Thyroid gland (tissue), 4 donors: ENCODE measurements at regions not wholly inside any gene's neighbourhood (a gene's known extent, or its start where the extent isn't known, plus 50 kb on each side); places are given as distances from the start of the nearest gene placed in this dataset.

ENCODE experiments used
- CTCF ChIP-seq, 6 experiments: fragments of 200-600 bp in 3 of 6; fragments of 450-650 bp in 3 of 6; sonication (generic) in 3 of 6; IDR thresholded peaks; one replicate each; pipeline ENCODE4 v1.5.1; 2016 to 2019; ENCODE audit warnings: antibody characterized with exemption in 6 of 6, mild to moderate bottlenecking in 2 of 6, inconsistent platforms in 1 of 6, moderate library complexity in 1 of 6
- POLR2A ChIP-seq, 2 donors: fragments of 450-650 bp; IDR thresholded peaks; one replicate each; pipeline ENCODE4 v1.6.1; 2017; ENCODE audit warnings: antibody characterized with exemption in 2 of 2, mild to moderate bottlenecking in 2 of 2, moderate library complexity in 1 of 2

- TF ChIP-seq CTCF (IDR thresholded peaks at IDR 0.05) (no peak), POLR2A (IDR thresholded peaks at IDR 0.05) (no peak)
Observed at GRCh38 chrX:116318672-116319071, 117.7 kb upstream of the SLC6A14 start.
